ENCODE measurements at regions not wholly inside any gene's neighbourhood (a gene's known extent, or its start where the extent isn't known, plus 50 kb on each side); places are given as distances from the start of the nearest gene placed in this dataset.

GRCh38 chr18:41323044-41323443 is 632.0 kb upstream of the PIK3C3 start:
- H3K4me3 ChIP-seq (ENCODE audit: low read depth in 1 of 2, low read length in 2 of 2), result no peak overlapping the region
- H3K27me3 ChIP-seq (ENCODE audit: control insufficient read depth in 1 of 2, insufficient read depth in 2 of 2, low read length in 2 of 2), result no peaks in the 10 kb centered on the region
- H3K9me3 ChIP-seq (ENCODE audit: control insufficient read depth in 2 of 2, insufficient read depth in 1 of 2, low read depth in 1 of 2, low read length in 1 of 2), result no peaks in the 10 kb centered on the region
- H3K4me1 ChIP-seq (ENCODE audit: control insufficient read depth in 2 of 2, insufficient read depth in 2 of 2, low read length in 1 of 2), result peaks cover 0 to 4% of the 10 kb centered on the region in 2 donors
- H3K36me3 ChIP-seq (ENCODE audit: control insufficient read depth in 2 of 2, insufficient read depth in 2 of 2, low read length in 1 of 2), result no peaks in the 10 kb centered on the region
- H3K27ac ChIP-seq (ENCODE audit: low read depth in 2 of 2, low read length in 1 of 2), result peak overlapping the region in 1 of 2 donors; percentile 49

DNA sequence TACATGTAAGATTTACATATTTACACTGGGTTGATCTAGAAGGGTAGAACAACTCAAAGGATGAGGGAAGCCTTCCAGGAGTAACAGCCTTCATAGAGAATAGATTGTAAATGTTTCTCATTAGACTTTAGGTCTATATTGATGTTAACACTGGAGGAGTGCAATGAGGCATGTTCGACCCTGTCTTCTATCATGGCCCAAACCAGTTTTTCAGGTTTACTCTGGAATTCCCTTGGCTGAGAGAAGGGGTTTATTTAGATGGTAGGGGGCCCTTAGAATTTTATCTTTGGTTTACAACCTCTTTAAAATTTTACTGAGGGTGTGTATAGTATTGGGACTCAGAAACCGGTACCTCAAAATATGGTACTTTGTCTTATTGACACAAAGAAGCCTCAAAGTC is 634.9 kb upstream of the PIK3C3 start:
- Histone ChIP-seq H3K4me1 (ENCODE audit: control insufficient read depth in 2 of 2, insufficient read depth in 2 of 2, low read length in 1 of 2) (peaks cover 0 to 4% of the 10 kb centered on the region in 2 donors), H3K9me3 (ENCODE audit: control insufficient read depth in 2 of 2, insufficient read depth in 1 of 2, low read depth in 1 of 2, low read length in 1 of 2) (peaks cover 2 to 3% of the 10 kb centered on the region in 2 donors), H3K36me3 (ENCODE audit: control insufficient read depth in 2 of 2, insufficient read depth in 2 of 2, low read length in 1 of 2) (no peaks in the 10 kb centered on the region), H3K4me3 (ENCODE audit: low read depth in 1 of 2, low read length in 2 of 2) (no peak overlapping the region), H3K27ac (ENCODE audit: low read depth in 2 of 2, low read length in 1 of 2) (peak overlapping the region in 1 of 2 donors; percentile 35), H3K27me3 (ENCODE audit: control insufficient read depth in 1 of 2, insufficient read depth in 2 of 2, low read length in 2 of 2) (no peaks in the 10 kb centered on the region)
- 35 to 38% methylated on average over 2 of the region's 2 CpGs for WGBS, 2 donors

DNA sequence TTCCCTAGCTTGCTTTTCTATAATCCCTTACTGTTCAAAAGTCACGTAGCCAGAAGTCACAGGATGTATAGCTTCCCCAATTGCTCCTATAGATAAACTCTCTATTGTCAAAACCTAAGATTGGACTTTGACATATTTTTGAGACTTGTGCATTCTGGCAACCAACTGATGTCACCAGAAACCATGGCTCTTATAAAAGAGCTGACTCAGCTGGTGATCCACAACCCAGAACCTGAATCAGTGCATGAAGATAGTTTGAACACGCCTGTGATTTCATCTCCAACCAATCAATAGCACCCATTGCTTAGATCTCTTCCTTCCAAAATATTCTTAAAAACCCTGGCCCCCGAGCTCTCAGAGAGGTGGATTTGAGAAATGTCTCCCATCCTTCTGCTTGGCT is 639.9 kb upstream of the PIK3C3 start:
- WGBS, 2 donors, result 66 to 80% methylated on average over 3 of the region's 3 CpGs

GRCh38 chr18:41311571-41312547 is 643.2 kb upstream of the PIK3C3 start:
- Histone ChIP-seq H3K4me1 (ENCODE audit: control insufficient read depth in 2 of 2, insufficient read depth in 2 of 2, low read length in 1 of 2) (no peaks in the 10 kb centered on the region), H3K4me3 (ENCODE audit: low read depth in 1 of 2, low read length in 2 of 2) (no peak overlapping the region), H3K27ac (ENCODE audit: low read depth in 2 of 2, low read length in 1 of 2) (no peak overlapping the region), H3K27me3 (ENCODE audit: control insufficient read depth in 1 of 2, insufficient read depth in 2 of 2, low read length in 2 of 2) (no peaks in the 10 kb centered on the region), H3K9me3 (ENCODE audit: control insufficient read depth in 2 of 2, insufficient read depth in 1 of 2, low read depth in 1 of 2, low read length in 1 of 2) (peaks cover under 1% of the 10 kb centered on the region in 2 donors), H3K36me3 (ENCODE audit: control insufficient read depth in 2 of 2, insufficient read depth in 2 of 2, low read length in 1 of 2) (no peaks in the 10 kb centered on the region)
- WGBS, 2 donors, result 55 to 59% methylated on average over 3 of the region's 3 CpGs

More for the DNA sequence above, 639.9 kb upstream of the PIK3C3 start:
- Histone ChIP-seq H3K36me3 (ENCODE audit: control insufficient read depth in 2 of 2, insufficient read depth in 2 of 2, low read length in 1 of 2) (no peaks in the 10 kb centered on the region), H3K27ac (ENCODE audit: low read depth in 2 of 2, low read length in 1 of 2) (no peak overlapping the region), H3K4me3 (ENCODE audit: low read depth in 1 of 2, low read length in 2 of 2) (no peak overlapping the region), H3K9me3 (ENCODE audit: control insufficient read depth in 2 of 2, insufficient read depth in 1 of 2, low read depth in 1 of 2, low read length in 1 of 2) (peaks cover 2 to 3% of the 10 kb centered on the region in 2 donors), H3K4me1 (ENCODE audit: control insufficient read depth in 2 of 2, insufficient read depth in 2 of 2, low read length in 1 of 2) (peaks cover 0 to 2% of the 10 kb centered on the region in 2 donors), H3K27me3 (ENCODE audit: control insufficient read depth in 1 of 2, insufficient read depth in 2 of 2, low read length in 2 of 2) (no peaks in the 10 kb centered on the region)

- Histone ChIP-seq H3K27me3 (ENCODE audit: control insufficient read depth in 1 of 2, insufficient read depth in 2 of 2, low read length in 2 of 2) (no peaks in the 10 kb centered on the region), H3K9me3 (ENCODE audit: control insufficient read depth in 2 of 2, insufficient read depth in 1 of 2, low read depth in 1 of 2, low read length in 1 of 2) (no peaks in the 10 kb centered on the region), H3K4me1 (ENCODE audit: control insufficient read depth in 2 of 2, insufficient read depth in 2 of 2, low read length in 1 of 2) (no peaks in the 10 kb centered on the region), H3K4me3 (ENCODE audit: low read depth in 1 of 2, low read length in 2 of 2) (no peak overlapping the region), H3K27ac (ENCODE audit: low read depth in 2 of 2, low read length in 1 of 2) (no peak overlapping the region), H3K36me3 (ENCODE audit: control insufficient read depth in 2 of 2, insufficient read depth in 2 of 2, low read length in 1 of 2) (no peaks in the 10 kb centered on the region)
- WGBS, 2 donors, result 83 to 89% methylated on average over 5 of the region's 5 CpGs
Measured at GRCh38 chr18:41297740-41298139, 657.3 kb upstream of the PIK3C3 start.

GRCh38 chr18:41269294-41269693 is 685.7 kb upstream of the PIK3C3 start:
- H3K4me1 ChIP-seq (ENCODE audit: control insufficient read depth in 2 of 2, insufficient read depth in 2 of 2, low read length in 1 of 2), result no peaks in the 10 kb centered on the region
- no peaks in the 10 kb centered on the region for H3K9me3 ChIP-seq (ENCODE audit: control insufficient read depth in 2 of 2, insufficient read depth in 1 of 2, low read depth in 1 of 2, low read length in 1 of 2)
- no peaks in the 10 kb centered on the region for H3K27me3 ChIP-seq (ENCODE audit: control insufficient read depth in 1 of 2, insufficient read depth in 2 of 2, low read length in 2 of 2)
- no peaks in the 10 kb centered on the region for H3K36me3 ChIP-seq (ENCODE audit: control insufficient read depth in 2 of 2, insufficient read depth in 2 of 2, low read length in 1 of 2)
- 76 to 78% methylated on average over 6 of the region's 6 CpGs for WGBS, 2 donors
- H3K27ac ChIP-seq (ENCODE audit: low read depth in 2 of 2, low read length in 1 of 2), result no peak overlapping the region
- H3K4me3 ChIP-seq (ENCODE audit: low read depth in 1 of 2, low read length in 2 of 2), result no peak overlapping the region

- Histone ChIP-seq H3K27me3 (ENCODE audit: control insufficient read depth in 1 of 2, insufficient read depth in 2 of 2, low read length in 2 of 2) (no peaks in the 10 kb centered on the region), H3K27ac (ENCODE audit: low read depth in 2 of 2, low read length in 1 of 2) (no peak overlapping the region), H3K4me1 (ENCODE audit: control insufficient read depth in 2 of 2, insufficient read depth in 2 of 2, low read length in 1 of 2) (no peaks in the 10 kb centered on the region), H3K4me3 (ENCODE audit: low read depth in 1 of 2, low read length in 2 of 2) (no peak overlapping the region), H3K9me3 (ENCODE audit: control insufficient read depth in 2 of 2, insufficient read depth in 1 of 2, low read depth in 1 of 2, low read length in 1 of 2) (no peaks in the 10 kb centered on the region), H3K36me3 (ENCODE audit: control insufficient read depth in 2 of 2, insufficient read depth in 2 of 2, low read length in 1 of 2) (no peaks in the 10 kb centered on the region)
- WGBS, 2 donors, result 65 to 69% methylated on average over 2 of the region's 2 CpGs
Measured at GRCh38 chr18:41268271-41268670, 686.8 kb upstream of the PIK3C3 start.

DNA sequence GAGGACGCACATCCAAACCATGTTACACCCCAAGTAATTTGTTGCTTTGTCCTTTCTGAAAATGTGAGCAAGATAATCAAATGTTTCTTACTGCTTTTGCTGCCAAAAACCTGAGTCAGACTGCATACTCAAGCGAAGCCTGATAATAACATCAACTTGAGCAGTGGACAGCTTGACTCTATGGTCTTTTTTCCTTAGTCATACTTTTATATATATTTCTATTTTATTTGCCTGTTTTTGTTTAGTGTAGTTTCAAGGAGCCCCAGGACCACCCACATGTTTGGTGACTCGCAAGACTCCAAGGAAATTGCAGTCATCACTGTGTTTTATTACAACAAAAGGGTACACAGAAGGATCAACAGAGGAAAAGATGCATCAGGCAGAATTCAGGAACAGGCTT is 688.4 kb upstream of the PIK3C3 start:
- H3K4me3 ChIP-seq (ENCODE audit: low read depth in 1 of 2, low read length in 2 of 2), result no peak overlapping the region
- no peaks in the 10 kb centered on the region for H3K36me3 ChIP-seq (ENCODE audit: control insufficient read depth in 2 of 2, insufficient read depth in 2 of 2, low read length in 1 of 2)
- H3K4me1 ChIP-seq (ENCODE audit: control insufficient read depth in 2 of 2, insufficient read depth in 2 of 2, low read length in 1 of 2), result no peaks in the 10 kb centered on the region
- 63 to 66% methylated on average over 3 of the region's 3 CpGs for WGBS, 2 donors
- no peaks in the 10 kb centered on the region for H3K27me3 ChIP-seq (ENCODE audit: control insufficient read depth in 1 of 2, insufficient read depth in 2 of 2, low read length in 2 of 2)
- H3K9me3 ChIP-seq (ENCODE audit: control insufficient read depth in 2 of 2, insufficient read depth in 1 of 2, low read depth in 1 of 2, low read length in 1 of 2), result no peaks in the 10 kb centered on the region
- H3K27ac ChIP-seq (ENCODE audit: low read depth in 2 of 2, low read length in 1 of 2), result no peak overlapping the region

- H3K4me1 ChIP-seq (ENCODE audit: control insufficient read depth in 2 of 2, insufficient read depth in 2 of 2, low read length in 1 of 2), result no peaks in the 10 kb centered on the region
- H3K27me3 ChIP-seq (ENCODE audit: control insufficient read depth in 1 of 2, insufficient read depth in 2 of 2, low read length in 2 of 2), result no peaks in the 10 kb centered on the region
- H3K27ac ChIP-seq (ENCODE audit: low read depth in 2 of 2, low read length in 1 of 2), result no peak overlapping the region
- H3K4me3 ChIP-seq (ENCODE audit: low read depth in 1 of 2, low read length in 2 of 2), result no peak overlapping the region
- no peaks in the 10 kb centered on the region for H3K9me3 ChIP-seq (ENCODE audit: control insufficient read depth in 2 of 2, insufficient read depth in 1 of 2, low read depth in 1 of 2, low read length in 1 of 2)
- 65 to 70% methylated on average over 5 of the region's 5 CpGs for WGBS, 2 donors
- no peaks in the 10 kb centered on the region for H3K36me3 ChIP-seq (ENCODE audit: control insufficient read depth in 2 of 2, insufficient read depth in 2 of 2, low read length in 1 of 2)
Measured at GRCh38 chr18:41266204-41266603, 688.8 kb upstream of the PIK3C3 start.

DNA sequence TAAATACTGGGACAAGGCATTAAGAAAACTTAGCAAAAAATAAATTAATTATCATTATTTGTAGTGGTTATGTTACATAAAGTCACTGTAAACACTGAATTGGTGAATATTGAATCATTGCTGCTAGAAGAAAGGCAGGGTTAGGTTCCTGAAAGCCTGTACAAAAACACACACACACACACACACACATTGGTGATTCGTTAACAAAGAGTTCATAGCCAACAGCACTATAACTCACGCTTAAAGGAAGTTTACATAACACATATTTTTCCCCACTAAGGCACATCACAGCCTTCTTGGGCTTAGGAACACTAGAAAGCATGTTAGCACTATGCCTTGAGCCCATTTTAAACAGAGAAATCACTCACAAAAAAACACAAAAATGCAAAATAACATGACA is 690.0 kb upstream of the PIK3C3 start:
- Histone ChIP-seq H3K4me3 (ENCODE audit: low read depth in 1 of 2, low read length in 2 of 2) (no peak overlapping the region), H3K27me3 (ENCODE audit: control insufficient read depth in 1 of 2, insufficient read depth in 2 of 2, low read length in 2 of 2) (no peaks in the 10 kb centered on the region), H3K9me3 (ENCODE audit: control insufficient read depth in 2 of 2, insufficient read depth in 1 of 2, low read depth in 1 of 2, low read length in 1 of 2) (no peaks in the 10 kb centered on the region), H3K27ac (ENCODE audit: low read depth in 2 of 2, low read length in 1 of 2) (no peak overlapping the region), H3K4me1 (ENCODE audit: control insufficient read depth in 2 of 2, insufficient read depth in 2 of 2, low read length in 1 of 2) (no peaks in the 10 kb centered on the region), H3K36me3 (ENCODE audit: control insufficient read depth in 2 of 2, insufficient read depth in 2 of 2, low read length in 1 of 2) (no peaks in the 10 kb centered on the region)
- 13 to 16% methylated on average over 2 of the region's 2 CpGs for WGBS, 2 donors

Data from esophagus (tissue), 2 donors.